Dendritic cell treated with granulocyte-macrophage colony-stimulating factor and Interleukin-4, amounts not matched to agents 40 ng/mL and 50 ng/mL, for 4 days (primary cell): ENCODE measurements at regions not wholly inside any gene's neighbourhood (a gene's known extent, or its start where the extent isn't known, plus 50 kb on each side); places are given as distances from the start of the nearest gene placed in this dataset.

Experiments used
- H3K27ac Mint-ChIP-seq: one replicate; pipeline ENCODE4 v1.8.0; 2022; ENCODE audit warnings: mild to moderate bottlenecking, mixed read lengths
- H3K27me3 Mint-ChIP-seq: one replicate; pipeline ENCODE4 v1.8.0; 2022; ENCODE audit warnings: mild to moderate bottlenecking, mixed read lengths
- H3K36me3 Mint-ChIP-seq: one replicate; pipeline ENCODE4 v1.8.0; 2022; ENCODE audit warnings: low read depth, mixed read lengths
- H3K4me1 Mint-ChIP-seq: one replicate; pipeline ENCODE4 v1.8.0; 2022; ENCODE audit warnings: low read depth, mixed read lengths
- H3K4me3 Mint-ChIP-seq: one replicate; pipeline ENCODE4 v1.8.0; 2022; ENCODE audit warnings: mild to moderate bottlenecking, moderate library complexity, mixed read lengths
- H3K9me3 Mint-ChIP-seq: one replicate; pipeline ENCODE4 v1.8.0; 2022; ENCODE audit warnings: mixed read lengths
- intact Hi-C: fragments of 100-400 bp; cut with micrococcal nuclease; formaldehyde crosslinking; loops from one replicate; pipeline ENCODE4 v1.15.0; 2022

GRCh38 chr15:25624504-25625177, 185.8 kb upstream of the UBE3A start:
- Mint-ChIP-seq H3K9me3 (peaks cover 32% of the 10 kb centered on the region), H3K36me3 (no peaks in the 10 kb centered on the region), H3K27ac (no peak overlapping the region), H3K4me3 (no peak overlapping the region), H3K4me1 (no peaks in the 10 kb centered on the region), H3K27me3 (no peaks in the 10 kb centered on the region)
- intact Hi-C loops, result no loop called here

GRCh38 chr15:25623708-25624107, 184.9 kb upstream of the UBE3A start:
- intact Hi-C loops, result no loop called here

GRCh38 chr15:25620466-25620865, 181.6 kb upstream of the UBE3A start:
- Mint-ChIP-seq H3K36me3 (no peaks in the 10 kb centered on the region), H3K27ac (no peak overlapping the region), H3K4me3 (no peak overlapping the region), H3K4me1 (no peaks in the 10 kb centered on the region), H3K27me3 (no peaks in the 10 kb centered on the region), H3K9me3 (peaks cover 43% of the 10 kb centered on the region)
- intact Hi-C loops, result no loop called here

More at GRCh38 chr15:25623708-25624107, 184.9 kb upstream of the UBE3A start:
- no peak overlapping the region for H3K27ac Mint-ChIP-seq
- no peaks in the 10 kb centered on the region for H3K36me3 Mint-ChIP-seq
- peaks cover 33% of the 10 kb centered on the region for H3K9me3 Mint-ChIP-seq
- no peak overlapping the region for H3K4me3 Mint-ChIP-seq
- H3K4me1 Mint-ChIP-seq, result no peaks in the 10 kb centered on the region
- no peaks in the 10 kb centered on the region for H3K27me3 Mint-ChIP-seq

- H3K4me1 Mint-ChIP-seq, result no peaks in the 10 kb centered on the region
- no peak overlapping the region for H3K4me3 Mint-ChIP-seq
- intact Hi-C loops, result no loop called here
- H3K36me3 Mint-ChIP-seq, result no peaks in the 10 kb centered on the region
- H3K9me3 Mint-ChIP-seq, result peaks cover 43% of the 10 kb centered on the region
- no peaks in the 10 kb centered on the region for H3K27me3 Mint-ChIP-seq
- H3K27ac Mint-ChIP-seq, result no peak overlapping the region
Measured at GRCh38 chr15:25619761-25620160, 180.9 kb upstream of the UBE3A start.

GRCh38 chr15:25619076-25619475, 180.3 kb upstream of the UBE3A start:
- Mint-ChIP-seq H3K27me3 (no peaks in the 10 kb centered on the region), H3K4me1 (no peaks in the 10 kb centered on the region), H3K4me3 (no peak overlapping the region), H3K27ac (no peak overlapping the region), H3K36me3 (no peaks in the 10 kb centered on the region), H3K9me3 (peaks cover 40% of the 10 kb centered on the region)
- intact Hi-C loops, result no loop called here

- Mint-ChIP-seq H3K36me3 (no peaks in the 10 kb centered on the region), H3K27ac (no peak overlapping the region), H3K4me1 (no peaks in the 10 kb centered on the region), H3K4me3 (no peak overlapping the region), H3K27me3 (no peaks in the 10 kb centered on the region), H3K9me3 (peaks cover 34% of the 10 kb centered on the region)
- intact Hi-C loops, result no loop called here
Measured at GRCh38 chr15:25618161-25618560, 179.3 kb upstream of the UBE3A start.

GRCh38 chr15:25616471-25616870, 177.6 kb upstream of the UBE3A start:
- Mint-ChIP-seq H3K27me3 (no peaks in the 10 kb centered on the region), H3K4me1 (no peaks in the 10 kb centered on the region), H3K27ac (no peak overlapping the region), H3K9me3 (peaks cover 20% of the 10 kb centered on the region), H3K4me3 (no peak overlapping the region), H3K36me3 (no peaks in the 10 kb centered on the region)
- intact Hi-C loops, result no loop called here

GRCh38 chr15:25613134-25613533, 174.3 kb upstream of the UBE3A start:
- Mint-ChIP-seq H3K27ac (no peak overlapping the region), H3K4me1 (no peaks in the 10 kb centered on the region), H3K27me3 (no peaks in the 10 kb centered on the region), H3K36me3 (no peaks in the 10 kb centered on the region), H3K4me3 (no peak overlapping the region), H3K9me3 (peaks cover 5% of the 10 kb centered on the region)
- intact Hi-C loops, result no loop called here

GRCh38 chr15:25611603-25612002, 172.8 kb upstream of the UBE3A start:
- peaks cover 16% of the 10 kb centered on the region for H3K9me3 Mint-ChIP-seq
- intact Hi-C loops, result no loop called here
- H3K4me1 Mint-ChIP-seq, result no peaks in the 10 kb centered on the region
- H3K4me3 Mint-ChIP-seq, result no peak overlapping the region
- H3K27ac Mint-ChIP-seq, result no peak overlapping the region
- no peaks in the 10 kb centered on the region for H3K36me3 Mint-ChIP-seq
- H3K27me3 Mint-ChIP-seq, result no peaks in the 10 kb centered on the region

GRCh38 chr15:25609371-25609770, 170.5 kb upstream of the UBE3A start:
- intact Hi-C loops, result no loop called here
- no peak overlapping the region for H3K27ac Mint-ChIP-seq
- no peak overlapping the region for H3K4me3 Mint-ChIP-seq
- H3K4me1 Mint-ChIP-seq, result no peaks in the 10 kb centered on the region
- H3K36me3 Mint-ChIP-seq, result no peaks in the 10 kb centered on the region
- peaks cover 25% of the 10 kb centered on the region for H3K9me3 Mint-ChIP-seq
- H3K27me3 Mint-ChIP-seq, result no peaks in the 10 kb centered on the region

GRCh38 chr15:25608926-25609325, 170.1 kb upstream of the UBE3A start:
- H3K36me3 Mint-ChIP-seq, result no peaks in the 10 kb centered on the region
- H3K4me1 Mint-ChIP-seq, result no peaks in the 10 kb centered on the region
- intact Hi-C loops, result no loop called here
- no peak overlapping the region for H3K4me3 Mint-ChIP-seq
- H3K27ac Mint-ChIP-seq, result no peak overlapping the region
- peaks cover 29% of the 10 kb centered on the region for H3K9me3 Mint-ChIP-seq
- H3K27me3 Mint-ChIP-seq, result no peaks in the 10 kb centered on the region

GRCh38 chr15:25605151-25605550, 166.3 kb upstream of the UBE3A start:
- no peaks in the 10 kb centered on the region for H3K27me3 Mint-ChIP-seq
- H3K4me3 Mint-ChIP-seq, result no peak overlapping the region
- H3K4me1 Mint-ChIP-seq, result no peaks in the 10 kb centered on the region
- H3K9me3 Mint-ChIP-seq, result peaks cover 35% of the 10 kb centered on the region
- intact Hi-C loops, result no loop called here
- H3K27ac Mint-ChIP-seq, result no peak overlapping the region
- no peaks in the 10 kb centered on the region for H3K36me3 Mint-ChIP-seq

GRCh38 chr15:25600751-25601150, 161.9 kb upstream of the UBE3A start:
- H3K27ac Mint-ChIP-seq, result no peak overlapping the region
- no peaks in the 10 kb centered on the region for H3K4me1 Mint-ChIP-seq
- H3K9me3 Mint-ChIP-seq, result peaks cover 42% of the 10 kb centered on the region
- intact Hi-C loops, result no loop called here
- no peak overlapping the region for H3K4me3 Mint-ChIP-seq
- H3K27me3 Mint-ChIP-seq, result no peaks in the 10 kb centered on the region
- no peaks in the 10 kb centered on the region for H3K36me3 Mint-ChIP-seq

GRCh38 chr15:25597571-25597970, 158.7 kb upstream of the UBE3A start:
- intact Hi-C loops, result no loop called here
- Mint-ChIP-seq H3K27me3 (no peaks in the 10 kb centered on the region), H3K9me3 (peaks cover 57% of the 10 kb centered on the region), H3K27ac (no peak overlapping the region), H3K4me1 (no peaks in the 10 kb centered on the region), H3K36me3 (no peaks in the 10 kb centered on the region), H3K4me3 (no peak overlapping the region)
